ENCODE measurements at regions not wholly inside any gene's neighbourhood (a gene's known extent, or its start where the extent isn't known, plus 50 kb on each side); places are given as distances from the start of the nearest gene placed in this dataset.

DNA sequence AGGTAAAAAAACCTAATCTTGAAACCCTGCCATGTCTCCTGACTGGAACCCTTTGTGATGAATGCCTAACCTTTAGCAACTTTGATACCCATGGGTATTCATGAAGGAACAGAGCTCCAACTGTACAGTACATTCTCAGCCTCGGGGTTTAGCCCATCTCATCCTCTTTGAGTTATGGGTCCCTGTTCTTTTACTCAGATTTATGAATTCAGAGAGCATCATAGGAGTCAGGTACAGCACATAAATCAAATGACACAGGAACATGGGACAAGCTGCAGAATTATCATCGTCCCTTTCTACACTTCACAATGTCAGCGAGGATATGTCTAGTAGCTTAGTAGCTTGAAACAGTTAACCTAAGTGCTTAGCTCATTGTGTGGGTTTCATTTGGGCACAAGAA is 527.4 kb downstream of the NOVA1 start:
- no peaks in the 10 kb centered on the region for H3K4me1 Mint-ChIP-seq (ENCODE audit: low read depth)
- no peak overlapping the region for H3K27ac Mint-ChIP-seq
- H3K9me3 Mint-ChIP-seq (ENCODE audit: low read depth), result no peaks in the 10 kb centered on the region
- H3K36me3 Mint-ChIP-seq (ENCODE audit: insufficient read depth), result no peaks in the 10 kb centered on the region
- no peak overlapping the region for H3K4me3 Mint-ChIP-seq (ENCODE audit: low read depth)
- no peaks in the 10 kb centered on the region for H3K27me3 Mint-ChIP-seq
- no peak for DNase-seq (ENCODE audit: low spot score, unreplicated experiment)
- TF ChIP-seq, protein P1, sequence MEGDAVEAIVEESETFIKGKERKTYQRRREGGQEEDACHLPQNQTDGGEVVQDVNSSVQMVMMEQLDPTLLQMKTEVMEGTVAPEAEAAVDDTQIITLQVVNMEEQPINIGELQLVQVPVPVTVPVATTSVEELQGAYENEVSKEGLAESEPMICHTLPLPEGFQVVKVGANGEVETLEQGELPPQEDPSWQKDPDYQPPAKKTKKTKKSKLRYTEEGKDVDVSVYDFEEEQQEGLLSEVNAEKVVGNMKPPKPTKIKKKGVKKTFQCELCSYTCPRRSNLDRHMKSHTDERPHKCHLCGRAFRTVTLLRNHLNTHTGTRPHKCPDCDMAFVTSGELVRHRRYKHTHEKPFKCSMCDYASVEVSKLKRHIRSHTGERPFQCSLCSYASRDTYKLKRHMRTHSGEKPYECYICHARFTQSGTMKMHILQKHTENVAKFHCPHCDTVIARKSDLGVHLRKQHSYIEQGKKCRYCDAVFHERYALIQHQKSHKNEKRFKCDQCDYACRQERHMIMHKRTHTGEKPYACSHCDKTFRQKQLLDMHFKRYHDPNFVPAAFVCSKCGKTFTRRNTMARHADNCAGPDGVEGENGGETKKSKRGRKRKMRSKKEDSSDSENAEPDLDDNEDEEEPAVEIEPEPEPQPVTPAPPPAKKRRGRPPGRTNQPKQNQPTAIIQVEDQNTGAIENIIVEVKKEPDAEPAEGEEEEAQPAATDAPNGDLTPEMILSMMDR (IDR thresholded peaks at IDR 0.05; ENCODE audit: unreplicated experiment), result no peak

DNA sequence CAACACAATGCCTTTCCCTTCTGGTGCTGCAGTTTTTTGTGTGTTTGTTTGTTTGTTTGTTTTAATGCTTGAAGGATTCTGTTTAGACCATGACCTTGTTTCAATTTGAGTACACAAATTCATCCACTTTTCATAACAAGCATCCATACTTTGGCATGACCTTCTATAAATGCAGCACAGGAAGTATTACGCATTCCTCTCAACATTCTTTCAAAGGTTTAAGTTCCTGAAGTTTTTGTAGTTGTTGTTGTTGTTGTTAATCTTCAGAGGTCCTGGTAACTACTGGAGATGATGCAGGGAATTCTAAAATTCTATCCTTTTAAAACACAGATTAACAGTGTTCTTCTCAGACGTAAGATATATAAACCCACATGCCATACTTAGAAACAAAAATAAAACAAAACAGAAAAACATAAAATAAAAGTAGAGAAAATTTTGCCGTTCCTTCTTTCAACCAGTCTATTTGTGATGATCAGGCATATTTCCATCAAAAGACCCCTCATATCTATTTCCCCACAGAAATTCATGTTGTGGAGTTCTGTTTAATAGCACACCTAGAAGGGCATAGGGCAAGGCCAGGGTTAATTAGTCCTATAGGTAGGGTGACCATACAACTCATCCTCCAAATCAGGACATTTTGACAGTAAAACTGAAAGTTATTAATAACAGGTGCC is 529.9 kb downstream of the NOVA1 start:
- H3K27ac Mint-ChIP-seq, result no peak overlapping the region
- TF ChIP-seq, protein P1 (IDR thresholded peaks at IDR 0.05; ENCODE audit: unreplicated experiment), result no peak
- no peaks in the 10 kb centered on the region for H3K9me3 Mint-ChIP-seq (ENCODE audit: low read depth)
- no peak for DNase-seq (ENCODE audit: low spot score, unreplicated experiment)
- no peaks in the 10 kb centered on the region for H3K27me3 Mint-ChIP-seq
- no peaks in the 10 kb centered on the region for H3K4me1 Mint-ChIP-seq (ENCODE audit: low read depth)
- no peaks in the 10 kb centered on the region for H3K36me3 Mint-ChIP-seq (ENCODE audit: insufficient read depth)
- no peak overlapping the region for H3K4me3 Mint-ChIP-seq (ENCODE audit: low read depth)

DNA sequence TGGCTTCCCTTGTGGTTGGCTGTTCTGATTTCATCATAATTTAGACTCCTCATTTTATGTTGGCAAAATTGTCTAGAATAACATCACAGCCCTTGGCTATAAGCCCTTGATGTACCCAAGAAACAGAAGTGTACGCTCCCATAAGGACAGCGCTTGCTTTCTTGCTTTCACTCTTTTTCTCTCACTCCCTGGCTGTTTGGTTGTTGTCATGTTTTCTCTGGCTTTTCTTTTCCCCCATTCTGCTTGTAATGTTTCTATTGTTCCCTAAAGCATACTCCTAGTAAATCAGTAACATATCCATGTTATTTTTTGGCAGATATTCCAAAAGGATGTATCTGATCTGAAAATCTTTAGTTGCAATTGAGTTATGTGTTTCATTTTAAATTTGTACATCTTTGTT is 530.5 kb downstream of the NOVA1 start:
- no peaks in the 10 kb centered on the region for H3K9me3 Mint-ChIP-seq (ENCODE audit: low read depth)
- TF ChIP-seq, protein P1 (IDR thresholded peaks at IDR 0.05; ENCODE audit: unreplicated experiment), result no peak
- no peak overlapping the region for H3K27ac Mint-ChIP-seq
- no peak for DNase-seq (ENCODE audit: low spot score, unreplicated experiment)
- no peaks in the 10 kb centered on the region for H3K27me3 Mint-ChIP-seq
- no peaks in the 10 kb centered on the region for H3K36me3 Mint-ChIP-seq (ENCODE audit: insufficient read depth)
- H3K4me1 Mint-ChIP-seq (ENCODE audit: low read depth), result no peaks in the 10 kb centered on the region
- H3K4me3 Mint-ChIP-seq (ENCODE audit: low read depth), result no peak overlapping the region

DNA sequence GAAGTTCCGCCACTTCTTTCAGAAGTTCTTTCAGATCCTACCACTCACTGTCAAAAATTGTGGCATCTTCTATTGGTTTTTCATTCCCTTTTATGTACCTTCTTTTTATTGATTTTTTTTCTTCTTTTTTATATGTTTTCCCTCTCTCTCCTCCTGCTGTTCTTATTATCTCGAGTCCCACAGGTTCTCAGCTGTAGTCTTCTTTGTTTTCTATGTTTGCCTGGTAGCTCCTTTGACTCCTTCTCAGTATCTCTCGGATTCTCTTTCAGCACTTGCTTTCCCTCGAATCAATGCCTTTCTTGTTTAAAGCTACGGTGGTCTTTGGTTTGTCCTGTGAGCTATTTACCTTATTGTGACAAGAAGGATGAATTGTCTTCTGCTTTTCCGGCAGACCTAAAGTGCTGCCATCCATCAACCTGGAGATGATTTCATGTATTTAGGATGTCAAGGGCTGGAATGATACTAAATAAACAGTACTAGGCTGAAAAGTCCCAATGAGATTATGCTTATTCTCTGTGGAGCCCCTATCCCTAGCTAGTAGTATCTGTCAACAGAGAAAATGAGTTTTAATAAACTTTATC is 541.7 kb downstream of the NOVA1 start:
- Mint-ChIP-seq H3K9me3 (ENCODE audit: low read depth) (peaks cover 7% of the 10 kb centered on the region), H3K4me1 (ENCODE audit: low read depth) (peaks cover 3% of the 10 kb centered on the region)

DNA sequence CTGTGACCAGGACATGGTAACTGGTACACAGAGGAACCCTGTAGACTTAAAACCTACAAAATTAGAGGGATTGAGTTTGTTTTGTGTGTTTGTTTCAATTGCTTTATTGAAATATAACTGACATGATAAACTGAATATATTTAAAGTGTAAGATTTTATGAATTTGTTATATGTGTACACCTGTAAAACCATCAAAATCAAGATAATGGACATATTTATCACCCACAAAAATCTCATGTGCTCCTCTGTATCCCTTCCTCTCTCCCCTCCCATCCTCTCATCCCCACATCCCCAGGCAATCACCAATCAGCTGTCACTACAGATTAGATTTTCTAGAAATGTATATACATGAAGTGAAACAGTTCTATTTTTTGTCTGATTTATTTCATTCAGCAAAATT is 565.5 kb downstream of the NOVA1 start:
- H3K4me3 Mint-ChIP-seq (ENCODE audit: low read depth), result no peak overlapping the region

More for the DNA sequence above, 541.7 kb downstream of the NOVA1 start:
- Mint-ChIP-seq H3K27ac (no peak overlapping the region), H3K4me3 (ENCODE audit: low read depth) (no peak overlapping the region), H3K36me3 (ENCODE audit: insufficient read depth) (peaks cover 1% of the 10 kb centered on the region), H3K27me3 (no peaks in the 10 kb centered on the region)
- no peak for DNase-seq (ENCODE audit: low spot score, unreplicated experiment)
- TF ChIP-seq, protein P1 (IDR thresholded peaks at IDR 0.05; ENCODE audit: unreplicated experiment), result no peak

More for the DNA sequence above, 565.5 kb downstream of the NOVA1 start:
- DNase-seq (ENCODE audit: low spot score, unreplicated experiment), result no peak
- TF ChIP-seq, protein P1 (IDR thresholded peaks at IDR 0.05; ENCODE audit: unreplicated experiment), result no peak
- H3K27ac Mint-ChIP-seq, result no peak overlapping the region
- no peaks in the 10 kb centered on the region for H3K9me3 Mint-ChIP-seq (ENCODE audit: low read depth)
- peaks cover 4% of the 10 kb centered on the region for H3K4me1 Mint-ChIP-seq (ENCODE audit: low read depth)
- H3K27me3 Mint-ChIP-seq, result no peaks in the 10 kb centered on the region
- no peaks in the 10 kb centered on the region for H3K36me3 Mint-ChIP-seq (ENCODE audit: insufficient read depth)

Measured in progenitor cell of endocrine pancreas (in vitro differentiated cells).